HG03159 (cell line): ENCODE measurements at regions not wholly inside any gene's neighbourhood (a gene's known extent, or its start where the extent isn't known, plus 50 kb on each side); places are given as distances from the start of the nearest gene placed in this dataset.
"Not testable (repeated sequence)": the region's sequence is repeated elsewhere in the genome, so short reads cannot be mapped to it uniquely, and the experiment has no call there.

ENCODE experiments used
- ATAC-seq: cut with Tn5 transposase; IDR thresholded peaks from one replicate; pipeline ENCODE4 v1.9.1; 2021; ENCODE audit warnings: mild to moderate bottlenecking, moderate library complexity; ENCODE audit not compliant: unreplicated experiment

DNA sequence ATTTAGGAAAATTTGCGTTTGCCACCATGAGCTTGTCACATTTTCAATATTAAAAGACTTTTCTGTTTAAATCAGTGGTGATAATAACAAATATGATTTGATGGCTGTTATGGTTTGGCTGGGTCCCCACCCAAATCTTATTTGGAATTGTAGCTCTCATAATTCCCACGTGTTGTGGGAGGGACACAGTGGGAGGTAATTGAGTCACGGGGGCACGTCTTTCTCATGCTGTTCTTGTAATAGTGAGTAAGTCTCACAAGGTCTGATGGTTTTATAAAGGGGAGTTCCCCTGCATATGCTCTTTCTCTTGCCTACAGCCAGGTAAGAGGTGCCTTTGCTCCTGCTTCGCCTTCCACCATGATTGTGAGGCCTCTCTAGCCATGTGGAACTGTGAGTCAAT is 83.4 kb upstream of the RGPD4 start:
- no peak for ATAC-seq

DNA sequence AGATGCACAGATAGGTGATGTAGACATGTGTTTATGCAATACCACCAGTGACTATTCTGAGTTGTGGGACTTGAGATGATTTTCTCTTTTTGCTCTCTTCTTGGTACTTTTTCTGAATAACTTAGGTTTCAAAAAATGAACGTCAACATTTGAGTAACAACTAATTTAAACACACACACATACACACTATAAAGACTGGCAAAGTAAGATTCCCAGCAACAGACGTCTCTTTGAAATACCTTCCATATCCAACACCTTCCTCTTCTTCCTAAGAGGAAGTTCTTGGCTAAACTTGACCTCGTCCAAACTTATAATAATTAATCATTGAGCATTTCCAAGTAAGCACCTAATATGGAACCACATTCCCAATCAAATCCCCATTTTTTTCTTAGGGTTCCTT is 81.6 kb upstream of the RGPD4 start:
- ATAC-seq, result no peak

- ATAC-seq, result not testable (repeated sequence)
Measured at GRCh38 chr2:107746552-107747198, 80.0 kb upstream of the RGPD4 start.

DNA sequence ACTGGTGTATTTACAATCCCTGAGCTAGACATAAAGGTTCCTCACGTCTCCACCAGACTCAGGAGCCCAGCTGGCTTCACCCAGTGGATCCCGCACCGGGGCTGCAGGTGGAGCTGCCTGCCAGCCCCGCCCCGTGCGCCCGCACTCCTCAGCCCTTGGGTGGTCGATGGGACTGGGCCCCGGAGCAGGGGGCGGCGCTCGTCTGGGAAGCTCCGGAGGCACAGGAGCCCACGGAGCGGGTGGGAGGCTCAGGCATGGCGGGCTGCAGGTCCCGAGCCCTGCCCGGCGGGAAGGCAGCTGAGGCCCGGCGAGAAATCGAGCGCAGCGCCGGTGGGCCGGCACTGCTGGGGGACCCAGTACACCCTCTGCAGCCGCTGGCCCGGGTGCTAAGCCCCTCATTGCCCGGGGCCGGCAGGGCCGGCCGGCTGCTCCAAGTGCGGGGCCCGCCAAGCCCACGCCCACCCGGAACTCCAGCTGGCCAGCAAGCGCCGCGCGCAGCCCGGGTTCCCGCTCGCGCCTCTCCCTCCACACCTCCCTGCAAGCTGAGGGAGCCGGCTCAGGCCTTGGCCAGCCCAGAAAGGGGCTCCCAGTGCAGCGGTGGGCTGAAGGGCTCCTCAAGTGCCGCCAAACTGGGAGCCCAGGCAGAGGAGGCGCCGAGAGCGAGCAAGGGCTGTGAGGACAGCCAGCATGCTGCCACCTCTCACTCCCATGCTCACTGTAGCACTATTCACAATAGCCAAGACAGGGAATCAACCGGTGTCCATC is 79.3 kb upstream of the RGPD4 start:
- not testable (repeated sequence) for ATAC-seq

GRCh38 chr2:107747964-107748583 is 78.6 kb upstream of the RGPD4 start:
- no peak for ATAC-seq

DNA sequence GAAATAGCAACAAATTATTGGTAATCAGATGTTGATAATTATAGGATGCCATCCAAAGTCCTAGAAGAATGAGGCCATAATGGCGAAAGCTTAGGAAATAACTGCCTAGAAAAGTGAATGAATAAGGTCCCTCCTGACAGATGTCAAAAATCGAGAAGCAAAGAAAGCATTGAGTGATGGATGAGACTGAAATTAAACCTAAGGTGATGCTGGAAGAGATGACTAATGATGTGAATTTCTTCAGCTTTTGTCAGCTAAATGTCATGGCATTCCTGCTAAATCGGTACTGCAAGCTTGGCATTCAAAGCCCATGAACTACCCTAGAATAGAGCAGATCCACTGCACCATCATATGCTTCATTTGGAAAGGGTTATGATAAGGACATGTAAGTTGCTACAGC is 74.8 kb upstream of the RGPD4 start:
- ATAC-seq, result no peak

DNA sequence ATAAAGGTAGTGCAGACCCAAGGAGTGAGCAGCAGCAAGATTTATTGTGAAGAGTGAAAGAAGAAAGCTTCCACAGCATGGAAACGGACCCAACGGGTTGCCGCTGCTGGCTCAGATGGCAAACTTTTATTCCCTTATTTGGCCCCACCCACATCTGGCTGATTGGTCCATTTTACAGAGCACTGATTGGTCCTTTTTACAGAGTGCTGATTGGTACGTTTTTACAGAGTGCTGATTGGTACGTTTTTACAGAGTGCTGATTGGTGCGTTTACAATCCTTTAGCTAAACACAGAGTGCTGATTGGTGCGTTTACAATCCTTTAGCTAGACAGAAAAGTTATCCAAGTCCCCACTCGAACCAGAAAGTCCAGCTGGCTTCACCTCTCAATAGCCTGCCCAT is 72.9 kb upstream of the RGPD4 start:
- ATAC-seq, result not testable (repeated sequence)

DNA sequence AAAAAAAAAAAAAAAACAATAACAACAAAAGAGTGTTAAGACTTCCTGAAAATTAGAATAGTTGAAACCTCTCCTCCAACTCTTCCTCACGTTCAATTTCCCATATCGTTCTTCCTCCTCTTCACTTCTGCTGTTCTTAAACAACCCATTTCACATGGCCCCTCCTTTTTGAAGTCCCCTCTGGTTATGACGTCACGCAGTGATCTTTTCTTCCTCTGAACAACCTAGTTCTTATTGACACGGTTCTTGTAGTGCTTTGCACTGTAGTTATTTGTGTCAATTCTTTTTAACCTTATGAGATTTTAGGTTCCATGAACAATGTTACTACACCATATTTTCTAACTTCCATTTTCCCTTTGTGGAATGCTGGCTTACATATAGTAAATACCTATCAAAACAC is 69.5 kb upstream of the RGPD4 start:
- no peak for ATAC-seq

- ATAC-seq, result no peak
Measured at GRCh38 chr2:107760620-107761364, 65.9 kb upstream of the RGPD4 start.

DNA sequence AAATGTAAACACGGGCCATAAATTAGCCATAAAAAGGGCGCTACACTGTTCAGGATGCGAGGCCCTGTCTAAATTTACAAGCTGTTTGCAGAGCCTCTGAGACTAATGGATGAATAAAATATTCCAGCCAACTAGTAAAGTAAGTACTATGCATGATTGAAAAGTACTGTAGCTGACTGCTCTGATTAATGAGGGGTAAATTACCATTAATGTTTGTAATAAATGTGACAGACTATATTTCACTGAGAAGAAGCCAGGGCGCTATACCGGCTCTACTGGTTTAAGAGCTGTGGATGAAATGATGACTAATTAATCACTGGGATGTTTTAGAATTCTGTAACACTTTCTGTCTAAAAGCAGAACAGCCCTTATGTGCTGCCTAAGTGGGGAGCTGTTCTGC is 54.3 kb upstream of the RGPD4 start:
- no peak for ATAC-seq

DNA sequence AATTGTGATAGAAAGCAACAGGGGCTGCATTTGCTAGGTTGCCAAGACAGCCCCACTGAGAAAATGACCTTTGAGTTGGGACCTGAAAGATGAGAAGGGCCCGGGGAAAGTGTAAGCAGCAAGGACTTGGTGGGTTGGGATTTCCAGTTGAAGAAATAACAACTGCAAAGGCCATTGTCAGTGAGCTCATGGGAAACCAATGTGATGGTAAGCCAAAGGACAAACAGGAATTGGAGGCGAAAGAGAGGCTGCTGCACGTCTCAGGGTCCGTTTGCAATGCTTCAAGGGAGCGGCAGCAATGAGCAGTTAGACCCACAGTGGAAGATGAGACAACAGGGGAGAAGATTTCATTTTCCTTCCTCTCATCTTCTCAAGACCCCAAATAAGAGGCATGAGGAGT is 51.5 kb upstream of the RGPD4 start:
- ATAC-seq, result no peak

DNA sequence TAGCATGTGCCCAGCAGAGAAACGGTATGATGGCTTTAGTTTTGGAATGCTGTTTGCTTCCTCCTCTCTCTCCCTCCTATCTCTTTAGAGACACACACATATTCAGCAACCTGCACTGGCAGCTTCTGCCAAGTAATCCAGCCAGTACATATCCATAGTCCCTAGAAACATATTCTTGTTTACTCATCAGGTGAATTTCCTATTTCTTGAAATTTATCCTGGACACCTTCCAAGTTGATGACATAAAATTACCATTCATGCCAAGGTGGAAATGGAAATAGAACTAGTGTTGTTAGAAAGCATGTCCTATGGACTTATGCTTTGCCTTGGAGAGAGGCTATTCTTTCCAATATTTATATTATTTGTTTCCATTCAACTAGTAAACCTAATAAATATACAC is 50.9 kb upstream of the RGPD4 start:
- no peak for ATAC-seq

DNA sequence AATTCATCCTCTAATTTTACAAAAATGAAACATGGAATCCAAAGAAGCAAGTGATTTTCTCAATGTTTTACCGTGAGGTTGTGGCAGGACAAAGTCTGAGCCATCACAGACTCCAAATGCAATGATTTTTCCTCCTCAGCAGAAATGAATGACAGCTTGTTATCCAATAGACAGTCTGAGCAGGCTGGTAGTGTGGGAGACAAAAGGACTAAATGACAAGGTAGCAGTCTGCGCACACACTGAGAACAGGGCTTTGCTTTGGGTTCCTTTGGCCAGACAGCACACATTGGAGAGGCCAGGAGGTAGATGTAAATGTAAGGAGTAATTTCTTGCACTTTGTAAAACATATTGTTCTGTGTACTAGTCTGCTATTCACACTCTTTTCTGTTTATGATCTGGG is 50.3 kb upstream of the RGPD4 start:
- ATAC-seq, result no peak
